Uterus (tissue), 3 donors: ENCODE measurements at regions not wholly inside any gene's neighbourhood (a gene's known extent, or its start where the extent isn't known, plus 50 kb on each side); places are given as distances from the start of the nearest gene placed in this dataset.

Experiments used
- DNase-seq, 2 donors: peaks; one replicate each; pipeline ENCODE4 v3.0.0-alpha.2; 2019 to 2020
- H3K27ac ChIP-seq, 2 donors: fragments of 200-600 bp; sonication (generic); 1 replicate in 1 of 2; 2 replicates in 1 of 2; pipeline ENCODE4 v1.5.1; 2016 to 2018
- H3K27me3 ChIP-seq, 2 donors: fragments of 200-600 bp; sonication (generic); one replicate each; pipeline ENCODE4 v1.5.1; 2018 to 2019; ENCODE audit warnings: control low read depth in 1 of 2
- H3K36me3 ChIP-seq, 2 donors: fragments of 200-600 bp; sonication (generic); one replicate each; pipeline ENCODE4 v1.5.1; 2019; ENCODE audit warnings: control low read depth in 1 of 2
- H3K4me1 ChIP-seq, 2 donors: fragments of 200-600 bp; sonication (generic); one replicate each; pipeline ENCODE4 v1.5.1; 2018 to 2019; ENCODE audit warnings: control low read depth in 1 of 2
- H3K4me3 ChIP-seq, 2 donors: fragments of 200-600 bp; sonication (generic); 1 replicate in 1 of 2; 2 replicates in 1 of 2; pipeline ENCODE4 v1.5.1; 2018 to 2019; ENCODE audit warnings: mild to moderate bottlenecking in 1 of 2
- H3K9me3 ChIP-seq, 2 donors: fragments of 200-600 bp; sonication (generic); one replicate each; pipeline ENCODE4 v1.5.1; 2019; ENCODE audit warnings: control low read depth in 1 of 2
- CTCF ChIP-seq, 4 experiments: fragments of 200-600 bp in 2 of 4; fragments of 450-650 bp in 2 of 4; sonication (generic) in 2 of 4; IDR thresholded peaks; one replicate each; pipeline ENCODE4 v1.5.1; 2016 to 2019; ENCODE audit warnings: antibody characterized with exemption in 4 of 4, mild to moderate bottlenecking in 2 of 4, moderate library complexity in 1 of 4
- POLR2A ChIP-seq, 2 donors: fragments of 450-650 bp; IDR thresholded peaks; one replicate each; pipeline ENCODE4 v1.6.1; 2016; ENCODE audit warnings: antibody characterized with exemption in 2 of 2, mild to moderate bottlenecking in 1 of 2, moderate library complexity in 1 of 2
- intact Hi-C: fragments of 100-400 bp; cut with DNase I; formaldehyde crosslinking; loops from one replicate; pipeline ENCODE4 v1.15.1; 2023; ENCODE audit warnings: low total_unique reads
- donor health status: DM: yes; HTN: yes; CAD: no.

GRCh38 chr14:51318813-51319597 lies 79.0 kb downstream of the TMX1 start:
- H3K9me3 ChIP-seq = no peaks in the 10 kb centered on the region
- H3K4me3 ChIP-seq = no peak overlapping the region
- peak overlapping the region; percentile 52 to 56 for H3K27ac ChIP-seq
- no peak for DNase-seq
- intact Hi-C loops = no loop called here
- peaks cover 0 to 5% of the 10 kb centered on the region in 2 donors for H3K4me1 ChIP-seq
- H3K27me3 ChIP-seq = no peaks in the 10 kb centered on the region
- no peak for TF ChIP-seq POLR2A (IDR thresholded peaks at IDR 0.05)
- no peak for TF ChIP-seq CTCF (IDR thresholded peaks at IDR 0.05)
- H3K36me3 ChIP-seq = no peaks in the 10 kb centered on the region

- Histone ChIP-seq H3K4me1 (peaks cover 0 to 5% of the 10 kb centered on the region in 2 donors), H3K27ac (no peak overlapping the region), H3K9me3 (no peaks in the 10 kb centered on the region), H3K27me3 (no peaks in the 10 kb centered on the region), H3K36me3 (no peaks in the 10 kb centered on the region), H3K4me3 (no peak overlapping the region)
- no peak for TF ChIP-seq CTCF (IDR thresholded peaks at IDR 0.05)
- TF ChIP-seq POLR2A (IDR thresholded peaks at IDR 0.05) = no peak
- DNase-seq = no peak
- intact Hi-C loops = no loop called here
These were observed 81.0 kb downstream of the TMX1 start for GRCh38 chr14:51321036-51321435.

GRCh38 chr14:51323492-51323891 lies 83.4 kb downstream of the TMX1 start:
- Histone ChIP-seq H3K4me1 (peaks cover 9 to 12% of the 10 kb centered on the region in 2 donors), H3K36me3 (no peaks in the 10 kb centered on the region), H3K4me3 (no peak overlapping the region), H3K27ac (no peak overlapping the region), H3K27me3 (no peaks in the 10 kb centered on the region), H3K9me3 (no peaks in the 10 kb centered on the region)
- intact Hi-C loops = no loop called here
- no peak for TF ChIP-seq CTCF (IDR thresholded peaks at IDR 0.05)
- TF ChIP-seq POLR2A (IDR thresholded peaks at IDR 0.05) = no peak
- no peak for DNase-seq

- Histone ChIP-seq H3K9me3 (no peaks in the 10 kb centered on the region), H3K27me3 (no peaks in the 10 kb centered on the region), H3K4me1 (peaks cover 12 to 15% of the 10 kb centered on the region in 2 donors), H3K36me3 (no peaks in the 10 kb centered on the region), H3K27ac (peak overlapping the region; percentile 89 to 94), H3K4me3 (no peak overlapping the region)
- no peak for DNase-seq
- intact Hi-C loops = no loop called here
- TF ChIP-seq CTCF (IDR thresholded peaks at IDR 0.05) (no peak), POLR2A (IDR thresholded peaks at IDR 0.05) (no peak)
These were observed 87.3 kb downstream of the TMX1 start for GRCh38 chr14:51327376-51327775.

- Histone ChIP-seq H3K4me1 (peaks cover 12 to 15% of the 10 kb centered on the region in 2 donors), H3K27me3 (no peaks in the 10 kb centered on the region), H3K27ac (peak overlapping the region; percentile 89 to 94), H3K4me3 (no peak overlapping the region), H3K36me3 (no peaks in the 10 kb centered on the region), H3K9me3 (no peaks in the 10 kb centered on the region)
- DNase-seq = peak in 1 of 2 donors; percentile 44
- intact Hi-C loops = no loop called here
- TF ChIP-seq CTCF (IDR thresholded peaks at IDR 0.05) = no peak
These were observed 88.2 kb downstream of the TMX1 start for GRCh38 chr14:51328064-51328771.
